Adrenal gland (tissue), 5 donors: ENCODE measurements at regions not wholly inside any gene's neighbourhood (a gene's known extent, or its start where the extent isn't known, plus 50 kb on each side); places are given as distances from the start of the nearest gene placed in this dataset.

ENCODE experiments used
- POLR2A ChIP-seq, 2 donors: fragments of 450-650 bp; IDR thresholded peaks; one replicate each; pipeline ENCODE4 v1.6.1; 2017; ENCODE audit warnings: antibody characterized with exemption in 2 of 2, mild to moderate bottlenecking in 2 of 2, moderate library complexity in 1 of 2
- TF ChIP-seq, protein P1 (sequence below), 6 experiments: fragments of 450-650 bp in 4 of 6; fragments of 200-600 bp in 2 of 6; sonication (generic) in 1 of 6; IDR thresholded peaks; 1 replicate in 5 of 6; 2 replicates in 1 of 6; pipeline versions ENCODE4 v1.5.1 to v1.8.0; 2016 to 2021; ENCODE audit warnings: antibody characterized with exemption in 6 of 6, mild to moderate bottlenecking in 2 of 6, moderate library complexity in 1 of 6
- donor health status: DM: no; HTN: no; CAD: no.

DNA sequence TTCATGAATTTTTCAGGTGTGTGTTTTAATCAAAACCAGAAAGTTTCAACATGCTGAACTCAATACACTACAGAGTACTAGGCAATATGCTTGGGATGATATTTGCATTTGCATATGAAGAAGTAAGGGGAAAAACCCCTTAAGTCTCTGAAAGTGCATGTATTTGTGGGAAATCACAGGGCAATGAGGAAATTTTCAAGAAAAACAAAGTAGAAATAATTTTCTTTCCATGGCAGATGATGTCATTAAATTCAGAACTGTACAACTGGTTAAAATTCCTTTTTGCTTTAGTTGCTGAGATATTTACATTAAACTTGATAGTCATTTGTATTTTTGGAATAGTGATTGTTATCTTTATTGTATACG lies 294.0 kb upstream of the TBC1D5 start:
- TF ChIP-seq, protein P1, sequence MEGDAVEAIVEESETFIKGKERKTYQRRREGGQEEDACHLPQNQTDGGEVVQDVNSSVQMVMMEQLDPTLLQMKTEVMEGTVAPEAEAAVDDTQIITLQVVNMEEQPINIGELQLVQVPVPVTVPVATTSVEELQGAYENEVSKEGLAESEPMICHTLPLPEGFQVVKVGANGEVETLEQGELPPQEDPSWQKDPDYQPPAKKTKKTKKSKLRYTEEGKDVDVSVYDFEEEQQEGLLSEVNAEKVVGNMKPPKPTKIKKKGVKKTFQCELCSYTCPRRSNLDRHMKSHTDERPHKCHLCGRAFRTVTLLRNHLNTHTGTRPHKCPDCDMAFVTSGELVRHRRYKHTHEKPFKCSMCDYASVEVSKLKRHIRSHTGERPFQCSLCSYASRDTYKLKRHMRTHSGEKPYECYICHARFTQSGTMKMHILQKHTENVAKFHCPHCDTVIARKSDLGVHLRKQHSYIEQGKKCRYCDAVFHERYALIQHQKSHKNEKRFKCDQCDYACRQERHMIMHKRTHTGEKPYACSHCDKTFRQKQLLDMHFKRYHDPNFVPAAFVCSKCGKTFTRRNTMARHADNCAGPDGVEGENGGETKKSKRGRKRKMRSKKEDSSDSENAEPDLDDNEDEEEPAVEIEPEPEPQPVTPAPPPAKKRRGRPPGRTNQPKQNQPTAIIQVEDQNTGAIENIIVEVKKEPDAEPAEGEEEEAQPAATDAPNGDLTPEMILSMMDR (IDR thresholded peaks at IDR 0.05), result no peak
- TF ChIP-seq POLR2A (IDR thresholded peaks at IDR 0.05), result no peak
